ENCODE measurements at regions not wholly inside any gene's neighbourhood (a gene's known extent, or its start where the extent isn't known, plus 50 kb on each side); places are given as distances from the start of the nearest gene placed in this dataset.

DNA sequence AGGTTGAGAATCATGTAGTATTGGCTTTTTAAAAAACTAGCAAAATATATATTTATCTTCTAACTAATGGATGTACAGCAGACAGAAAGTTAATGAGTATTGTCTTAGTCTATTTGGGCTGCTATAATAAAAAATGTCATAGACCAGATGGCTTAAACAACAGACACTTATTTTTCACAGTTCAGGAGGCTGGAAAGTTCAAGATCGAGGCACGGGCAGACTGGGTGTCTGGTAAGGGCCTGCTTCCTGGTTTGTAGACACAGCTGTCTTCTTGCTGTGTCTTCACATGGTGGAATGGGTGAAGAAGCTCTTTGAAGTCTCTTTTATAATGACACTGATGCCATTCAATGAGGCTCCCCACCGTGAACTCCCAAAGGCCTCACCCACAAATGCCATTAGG lies 70.1 kb upstream of the KRR1 start:
- no peak overlapping the region for H2BK120ac ChIP-seq (ENCODE audit: low read depth, low read length)
- H2BK15ac ChIP-seq (ENCODE audit: low read length): no peak overlapping the region
- H3K4me2 ChIP-seq (ENCODE audit: insufficient read depth, low read length, poor library complexity, severe bottlenecking): no peak overlapping the region
- no CpG with 5 or more reads among the region's 3 CpGs for WGBS, 2 donors (ENCODE audit: extremely low coverage in 2 of 2, insufficient read length in 2 of 2, insufficient replicate concordance in 1 of 2)
- H3K18ac ChIP-seq (ENCODE audit: low read length): no peak overlapping the region
- no peak overlapping the region for H4K91ac ChIP-seq (ENCODE audit: low read depth, low read length, poor library complexity)
- no peak overlapping the region for H2BK5ac ChIP-seq (ENCODE audit: low read length)
- no peaks in the 10 kb centered on the region for H3K9me3 ChIP-seq (replicated peaks in 1 of 2; ENCODE audit: control insufficient read depth in 2 of 2, insufficient read depth in 1 of 2, low read depth in 1 of 2, low read length in 2 of 2)
- no peak overlapping the region for H3K23ac ChIP-seq (ENCODE audit: low read depth, low read length, poor library complexity)
- no peak overlapping the region for H2AK5ac ChIP-seq (ENCODE audit: low read depth, low read length)
- no peaks in the 10 kb centered on the region for H3K79me1 ChIP-seq (ENCODE audit: low read depth, low read length)
- peaks cover 0 to 2% of the 10 kb centered on the region in 2 donors for H3K4me1 ChIP-seq (ENCODE audit: control insufficient read depth in 2 of 2, insufficient read depth in 1 of 2, low read depth in 1 of 2, low read length in 2 of 2)
- H3K36me3 ChIP-seq (replicated peaks in 1 of 2; ENCODE audit: control insufficient read depth in 2 of 2, insufficient read depth in 2 of 2, low read length in 2 of 2): no peaks in the 10 kb centered on the region
- no peak overlapping the region for H2AFZ ChIP-seq (ENCODE audit: low read length)
- H3K4me3 ChIP-seq (ENCODE audit: low read length in 2 of 2): no peak overlapping the region
- H3K27me3 ChIP-seq (ENCODE audit: control insufficient read depth in 3 of 3, insufficient read depth in 3 of 3, low read depth in 1 of 3, low read length in 3 of 3): no peaks in the 10 kb centered on the region
- H3K4ac ChIP-seq (ENCODE audit: low read length): no peak overlapping the region
- no peak overlapping the region for H3K9ac ChIP-seq (ENCODE audit: low read depth, low read length, poor library complexity)
- no peak overlapping the region for H3K14ac ChIP-seq (ENCODE audit: low read length)
- H4K8ac ChIP-seq (ENCODE audit: low read depth, low read length): no peak overlapping the region
- no peak overlapping the region for H3K27ac ChIP-seq (replicated peaks; ENCODE audit: low read length)
- H2BK12ac ChIP-seq (ENCODE audit: low read length): no peak overlapping the region
- DNase-seq (ENCODE audit: low spot score): no peak

DNA sequence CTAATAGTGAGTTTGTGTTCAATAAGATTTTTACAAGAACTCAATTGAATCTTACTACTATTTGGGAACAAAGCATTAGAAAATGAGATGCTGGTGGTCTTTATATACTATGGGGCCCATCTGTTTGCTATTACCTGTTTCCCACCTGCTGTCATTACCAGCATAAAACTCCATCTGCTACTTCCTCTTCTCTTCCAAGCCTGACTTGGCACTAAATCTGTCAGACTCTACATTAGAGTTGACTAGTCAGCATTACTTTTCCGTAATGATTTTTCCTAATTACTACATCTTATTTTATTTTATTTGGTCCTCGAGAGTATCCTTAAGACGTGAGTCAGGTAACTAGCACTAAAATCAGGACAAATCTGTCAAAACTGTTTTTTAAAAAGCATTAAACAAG lies 68.1 kb upstream of the KRR1 start:
- Histone ChIP-seq H3K4ac (ENCODE audit: low read length) (no peak overlapping the region), H3K36me3 (replicated peaks in 1 of 2; ENCODE audit: control insufficient read depth in 2 of 2, insufficient read depth in 2 of 2, low read length in 2 of 2) (no peaks in the 10 kb centered on the region), H3K23ac (ENCODE audit: low read depth, low read length, poor library complexity) (no peak overlapping the region), H2BK5ac (ENCODE audit: low read length) (no peak overlapping the region), H2AK5ac (ENCODE audit: low read depth, low read length) (no peak overlapping the region), H3K9ac (ENCODE audit: low read depth, low read length, poor library complexity) (no peak overlapping the region), H3K27ac (replicated peaks; ENCODE audit: low read length) (no peak overlapping the region), H4K8ac (ENCODE audit: low read depth, low read length) (no peak overlapping the region), H2BK12ac (ENCODE audit: low read length) (no peak overlapping the region), H3K4me3 (ENCODE audit: low read length in 2 of 2) (no peak overlapping the region), H3K9me3 (replicated peaks in 1 of 2; ENCODE audit: control insufficient read depth in 2 of 2, insufficient read depth in 1 of 2, low read depth in 1 of 2, low read length in 2 of 2) (peaks cover 0 to 2% of the 10 kb centered on the region in 2 donors), H2AFZ (ENCODE audit: low read length) (no peak overlapping the region), H3K79me1 (ENCODE audit: low read depth, low read length) (no peaks in the 10 kb centered on the region), H2BK15ac (ENCODE audit: low read length) (no peak overlapping the region), H3K4me2 (ENCODE audit: insufficient read depth, low read length, poor library complexity, severe bottlenecking) (no peak overlapping the region), H3K18ac (ENCODE audit: low read length) (no peak overlapping the region), H3K14ac (ENCODE audit: low read length) (no peak overlapping the region), H3K4me1 (ENCODE audit: control insufficient read depth in 2 of 2, insufficient read depth in 1 of 2, low read depth in 1 of 2, low read length in 2 of 2) (peaks cover 0 to 2% of the 10 kb centered on the region in 2 donors), H2BK120ac (ENCODE audit: low read depth, low read length) (no peak overlapping the region), H3K27me3 (ENCODE audit: control insufficient read depth in 3 of 3, insufficient read depth in 3 of 3, low read depth in 1 of 3, low read length in 3 of 3) (no peaks in the 10 kb centered on the region), H4K91ac (ENCODE audit: low read depth, low read length, poor library complexity) (no peak overlapping the region)
- WGBS, 2 donors (ENCODE audit: extremely low coverage in 2 of 2, insufficient read length in 2 of 2, insufficient replicate concordance in 1 of 2): no CpG with 5 or more reads among the region's 3 CpGs
- no peak for DNase-seq (ENCODE audit: low spot score)

DNA sequence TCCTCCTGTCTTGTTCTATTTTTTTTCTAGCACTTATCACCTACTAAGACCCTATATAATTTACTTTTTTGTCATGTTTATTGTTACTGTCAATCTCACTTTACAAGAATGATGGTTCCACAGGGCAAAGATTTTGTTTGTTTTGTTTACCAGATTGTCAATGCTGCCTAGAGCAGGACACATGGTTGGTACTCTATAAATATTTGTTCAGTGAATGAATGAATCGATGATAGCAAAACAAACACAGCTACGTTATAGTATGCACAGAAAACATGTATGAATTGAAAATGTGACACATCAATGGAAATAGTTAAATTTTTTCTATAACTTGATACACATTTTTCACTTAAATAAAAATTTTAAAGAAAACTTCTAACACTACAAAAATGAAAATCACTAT lies 67.1 kb upstream of the KRR1 start:
- Histone ChIP-seq H2BK5ac (ENCODE audit: low read length) (no peak overlapping the region), H3K9ac (ENCODE audit: low read depth, low read length, poor library complexity) (no peak overlapping the region), H4K91ac (ENCODE audit: low read depth, low read length, poor library complexity) (no peak overlapping the region), H3K4ac (ENCODE audit: low read length) (no peak overlapping the region), H3K4me3 (ENCODE audit: low read length in 2 of 2) (no peak overlapping the region), H4K8ac (ENCODE audit: low read depth, low read length) (no peak overlapping the region), H3K4me2 (ENCODE audit: insufficient read depth, low read length, poor library complexity, severe bottlenecking) (no peak overlapping the region), H3K27me3 (ENCODE audit: control insufficient read depth in 3 of 3, insufficient read depth in 3 of 3, low read depth in 1 of 3, low read length in 3 of 3) (no peaks in the 10 kb centered on the region), H2BK12ac (ENCODE audit: low read length) (no peak overlapping the region), H3K36me3 (replicated peaks in 1 of 2; ENCODE audit: control insufficient read depth in 2 of 2, insufficient read depth in 2 of 2, low read length in 2 of 2) (no peaks in the 10 kb centered on the region), H2BK120ac (ENCODE audit: low read depth, low read length) (no peak overlapping the region), H3K14ac (ENCODE audit: low read length) (no peak overlapping the region), H3K9me3 (replicated peaks in 1 of 2; ENCODE audit: control insufficient read depth in 2 of 2, insufficient read depth in 1 of 2, low read depth in 1 of 2, low read length in 2 of 2) (peaks cover 0 to 2% of the 10 kb centered on the region in 2 donors), H3K27ac (replicated peaks; ENCODE audit: low read length) (no peak overlapping the region), H2BK15ac (ENCODE audit: low read length) (no peak overlapping the region), H3K18ac (ENCODE audit: low read length) (no peak overlapping the region), H3K79me1 (ENCODE audit: low read depth, low read length) (no peaks in the 10 kb centered on the region), H2AK5ac (ENCODE audit: low read depth, low read length) (no peak overlapping the region), H2AFZ (ENCODE audit: low read length) (no peak overlapping the region), H3K23ac (ENCODE audit: low read depth, low read length, poor library complexity) (no peak overlapping the region), H3K4me1 (ENCODE audit: control insufficient read depth in 2 of 2, insufficient read depth in 1 of 2, low read depth in 1 of 2, low read length in 2 of 2) (peaks cover 0 to 2% of the 10 kb centered on the region in 2 donors)
- no CpG with 5 or more reads among the region's 2 CpGs for WGBS, 2 donors (ENCODE audit: extremely low coverage in 2 of 2, insufficient read length in 2 of 2, insufficient replicate concordance in 1 of 2)
- DNase-seq (ENCODE audit: low spot score): no peak

DNA sequence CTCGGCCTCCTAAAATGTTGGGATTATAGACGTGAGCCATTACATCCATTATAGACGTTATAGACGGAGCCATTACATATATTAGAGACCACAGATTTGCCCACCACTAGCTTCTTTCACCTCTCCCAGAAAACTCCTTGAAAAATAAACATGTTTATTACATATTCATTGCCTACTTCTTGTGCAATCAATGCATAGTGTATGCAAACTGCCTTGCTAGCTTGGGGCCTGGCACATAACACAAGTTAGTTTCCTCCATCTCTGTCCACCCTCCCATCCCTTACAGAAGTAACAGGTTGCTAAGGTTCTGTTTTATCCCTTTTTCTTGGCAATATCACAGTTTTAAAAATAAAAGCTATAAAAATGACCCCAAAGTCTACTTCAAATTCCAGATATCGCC lies 66.4 kb upstream of the KRR1 start:
- Histone ChIP-seq H3K27ac (replicated peaks; ENCODE audit: low read length) (no peak overlapping the region), H2AK5ac (ENCODE audit: low read depth, low read length) (no peak overlapping the region), H3K14ac (ENCODE audit: low read length) (no peak overlapping the region), H3K27me3 (ENCODE audit: control insufficient read depth in 3 of 3, insufficient read depth in 3 of 3, low read depth in 1 of 3, low read length in 3 of 3) (no peaks in the 10 kb centered on the region), H2AFZ (ENCODE audit: low read length) (no peak overlapping the region), H3K4me1 (ENCODE audit: control insufficient read depth in 2 of 2, insufficient read depth in 1 of 2, low read depth in 1 of 2, low read length in 2 of 2) (peaks cover 0 to 2% of the 10 kb centered on the region in 2 donors), H3K9ac (ENCODE audit: low read depth, low read length, poor library complexity) (no peak overlapping the region), H4K8ac (ENCODE audit: low read depth, low read length) (no peak overlapping the region), H2BK15ac (ENCODE audit: low read length) (no peak overlapping the region), H3K9me3 (replicated peaks in 1 of 2; ENCODE audit: control insufficient read depth in 2 of 2, insufficient read depth in 1 of 2, low read depth in 1 of 2, low read length in 2 of 2) (peaks cover 0 to 2% of the 10 kb centered on the region in 2 donors), H3K36me3 (replicated peaks in 1 of 2; ENCODE audit: control insufficient read depth in 2 of 2, insufficient read depth in 2 of 2, low read length in 2 of 2) (no peaks in the 10 kb centered on the region), H2BK5ac (ENCODE audit: low read length) (no peak overlapping the region), H3K23ac (ENCODE audit: low read depth, low read length, poor library complexity) (no peak overlapping the region), H3K4ac (ENCODE audit: low read length) (no peak overlapping the region), H4K91ac (ENCODE audit: low read depth, low read length, poor library complexity) (no peak overlapping the region), H3K4me2 (ENCODE audit: insufficient read depth, low read length, poor library complexity, severe bottlenecking) (no peak overlapping the region), H3K79me1 (ENCODE audit: low read depth, low read length) (no peaks in the 10 kb centered on the region), H2BK12ac (ENCODE audit: low read length) (no peak overlapping the region), H2BK120ac (ENCODE audit: low read depth, low read length) (no peak overlapping the region), H3K18ac (ENCODE audit: low read length) (no peak overlapping the region), H3K4me3 (ENCODE audit: low read length in 2 of 2) (no peak overlapping the region)
- DNase-seq (ENCODE audit: low spot score): no peak
- WGBS, 2 donors (ENCODE audit: extremely low coverage in 2 of 2, insufficient read length in 2 of 2, insufficient replicate concordance in 1 of 2): no CpG with 5 or more reads among the region's 5 CpGs

Data from neuronal stem cell (in vitro differentiated cells).